GM12864 (cell line): ENCODE measurements at regions not wholly inside any gene's neighbourhood (a gene's known extent, or its start where the extent isn't known, plus 50 kb on each side); places are given as distances from the start of the nearest gene placed in this dataset.
"Not testable (repeated sequence)": the region's sequence is repeated elsewhere in the genome, so short reads cannot be mapped to it uniquely, and the experiment has no call there.

Experiments
- DNase-seq: peaks from one replicate; pipeline ENCODE4 v3.0.0-alpha.2; 2011; ENCODE audit warnings: low read depth
- H3K4me3 ChIP-seq: 2 replicates; pipeline ENCODE4 v1.5.1; 2011; ENCODE audit warnings: mild to moderate bottlenecking, low read depth, low read length, control low read depth
- CTCF ChIP-seq: IDR thresholded peaks from 2 replicates; pipeline ENCODE4 v1.5.1; 2011; ENCODE audit warnings: low read depth, mild to moderate bottlenecking, moderate library complexity, low read length, control low read depth, inconsistent platforms; ENCODE audit errors: missing control alignments

GRCh38 chr3:72510247-72510646 lies 338.0 kb downstream of the SHQ1 start:
- TF ChIP-seq CTCF, result no peak
- H3K4me3 ChIP-seq, result no peak overlapping the region
- DNase-seq, result no peak

GRCh38 chr3:72505539-72506405 lies 342.5 kb downstream of the SHQ1 start:
- no peak overlapping the region for H3K4me3 ChIP-seq
- no peak for DNase-seq
- no peak for TF ChIP-seq CTCF

- DNase-seq, H3K4me3 ChIP-seq: not testable (repeated sequence)
These were observed 350.7 kb downstream of the SHQ1 start for GRCh38 chr3:72497501-72497900.

GRCh38 chr3:72496051-72496670 lies 352.1 kb downstream of the SHQ1 start:
- no peak overlapping the region for H3K4me3 ChIP-seq
- no peak for TF ChIP-seq CTCF
- DNase-seq, result no peak

GRCh38 chr3:72494626-72495025 lies 353.6 kb downstream of the SHQ1 start:
- no peak for DNase-seq
- no peak overlapping the region for H3K4me3 ChIP-seq
- TF ChIP-seq CTCF, result no peak

- TF ChIP-seq CTCF, result no peak
These were observed 354.1 kb downstream of the SHQ1 start for GRCh38 chr3:72494130-72494529.

GRCh38 chr3:72492240-72492639 lies 356.0 kb downstream of the SHQ1 start:
- no peak for DNase-seq
- no peak overlapping the region for H3K4me3 ChIP-seq
- TF ChIP-seq CTCF, result no peak

More at GRCh38 chr3:72494130-72494529, 354.1 kb downstream of the SHQ1 start:
- DNase-seq, result no peak
- no peak overlapping the region for H3K4me3 ChIP-seq
